Erythroblast (primary cell): ENCODE measurements at regions not wholly inside any gene's neighbourhood (a gene's known extent, or its start where the extent isn't known, plus 50 kb on each side); places are given as distances from the start of the nearest gene placed in this dataset.
"Not testable (repeated sequence)": the region's sequence is repeated elsewhere in the genome, so short reads cannot be mapped to it uniquely, and the experiment has no call there.

Source experiments
- DNase-seq, 2 experiments: peaks; one replicate each; lab custom pipeline; 2025; lab: John Stamatoyannopoulos, UW
- GATA1 ChIP-seq: IDR thresholded peaks from 2 replicates; pipeline ENCODE4 v1.6.1; 2011; ENCODE audit warnings: low read depth, mild to moderate bottlenecking, control low read depth, low read length, moderate library complexity
- POLR2A ChIP-seq: IDR thresholded peaks from 2 replicates; pipeline ENCODE4 v1.6.1; 2011; ENCODE audit warnings: mild to moderate bottlenecking, low read length

- TF ChIP-seq POLR2A (no peak), GATA1 (no peak)
- no peak for DNase-seq
These were observed 368.3 kb upstream of the OLFM3 start for GRCh38 chr1:102365071-102365470.

DNA sequence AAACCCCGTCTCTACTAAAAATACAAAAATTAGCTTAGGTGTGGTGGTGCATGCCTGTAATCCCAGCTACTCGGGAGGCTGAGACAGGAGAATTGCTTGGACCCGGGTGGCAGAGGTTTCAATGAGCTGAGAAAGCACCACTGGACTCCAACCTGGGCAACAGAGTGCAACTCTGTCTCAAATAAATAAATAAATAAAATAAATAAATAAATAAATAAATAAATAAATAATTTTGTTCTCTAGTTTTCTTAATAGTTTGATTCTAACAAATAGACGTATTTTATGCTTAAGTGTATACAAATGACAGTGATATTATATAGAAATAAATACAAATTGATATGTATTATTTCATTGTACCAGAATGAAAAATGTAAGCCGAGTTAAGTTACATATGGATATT is 339.9 kb upstream of the OLFM3 start:
- no peak for TF ChIP-seq POLR2A
- TF ChIP-seq GATA1, result no peak
- no peak for DNase-seq

GRCh38 chr1:102318104-102318806 is 321.5 kb upstream of the OLFM3 start:
- no peak for TF ChIP-seq POLR2A
- TF ChIP-seq GATA1, result no peak
- DNase-seq, result no peak

DNA sequence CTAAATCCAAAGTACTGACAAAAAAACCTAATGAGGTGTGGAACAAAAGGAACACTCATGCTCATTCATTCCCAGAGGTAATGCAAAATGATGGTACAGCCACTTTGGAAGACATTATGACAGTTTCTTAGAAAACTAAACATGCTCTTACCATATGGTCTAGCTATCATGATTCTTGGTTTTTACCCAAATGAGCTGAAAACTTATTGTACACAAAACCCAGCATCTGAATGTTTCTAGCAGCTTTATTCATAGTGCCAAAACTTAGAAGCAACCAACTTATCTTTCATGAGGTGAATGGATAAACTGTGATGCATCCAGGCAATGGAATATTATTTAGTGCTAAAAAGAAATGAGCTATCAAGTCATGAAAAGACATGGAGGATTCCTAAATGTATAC is 318.4 kb upstream of the OLFM3 start:
- TF ChIP-seq GATA1, result no peak
- no peak for TF ChIP-seq POLR2A
- no peak for DNase-seq

DNA sequence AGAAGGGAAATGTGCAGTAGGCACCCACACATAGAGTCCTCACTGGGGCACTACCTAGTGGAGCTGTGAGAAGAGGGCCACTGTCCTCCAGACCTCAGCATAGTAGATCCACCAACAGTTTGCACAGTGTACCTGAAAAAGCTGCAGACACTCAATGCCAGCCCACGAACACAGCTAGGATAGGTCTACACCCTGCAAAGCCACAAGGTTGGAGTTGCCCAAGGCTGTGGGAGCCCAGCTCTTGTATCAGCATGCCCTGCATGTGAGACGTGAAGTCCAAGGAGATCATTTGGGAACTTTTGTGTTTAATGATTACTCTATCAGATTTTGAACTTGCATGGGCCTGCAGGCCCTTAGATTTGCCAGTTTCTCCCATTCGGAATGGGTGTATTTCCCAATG is 299.4 kb upstream of the OLFM3 start:
- DNase-seq, result no peak
- TF ChIP-seq POLR2A (no peak), GATA1 (no peak)

DNA sequence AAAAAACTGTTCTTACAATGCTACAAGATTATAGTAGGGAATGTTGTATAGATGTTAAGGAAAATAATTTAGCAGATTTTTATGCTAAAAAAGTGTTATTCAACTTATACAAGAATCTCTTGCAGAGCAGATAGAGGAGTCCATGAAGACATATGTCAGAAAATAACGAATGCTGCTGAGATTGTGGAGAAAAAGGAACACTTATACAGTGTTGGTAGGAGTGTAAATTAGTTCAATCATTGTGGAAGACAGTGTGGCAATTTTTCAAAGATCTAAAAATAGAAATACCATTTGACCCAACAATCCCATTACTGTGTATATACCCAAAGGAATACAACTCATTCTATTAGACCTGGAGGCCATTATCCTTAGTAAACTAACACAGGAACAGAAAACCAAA is 286.2 kb upstream of the OLFM3 start:
- TF ChIP-seq POLR2A (no peak), GATA1 (no peak)
- no peak for DNase-seq

DNA sequence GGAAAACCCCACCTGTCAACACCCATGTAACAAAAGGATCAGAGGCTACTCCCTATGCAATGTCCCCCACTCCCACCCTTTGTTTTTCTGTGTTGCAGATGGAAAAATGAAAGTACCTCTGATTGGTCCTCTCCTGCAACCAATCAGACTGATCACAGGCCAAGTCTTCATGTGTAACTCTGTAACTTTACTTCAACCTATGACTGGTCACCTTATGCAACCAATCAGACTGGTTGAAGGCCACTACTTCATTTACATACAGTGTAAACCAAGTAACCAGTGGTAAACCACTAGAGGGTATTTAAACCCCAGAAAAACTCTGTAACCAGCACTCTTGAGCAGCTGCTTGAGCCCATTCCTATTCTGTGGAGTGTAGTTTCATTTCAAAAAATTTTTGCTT is 266.3 kb upstream of the OLFM3 start:
- TF ChIP-seq POLR2A (no peak), GATA1 (no peak)
- DNase-seq, result no peak

GRCh38 chr1:102252731-102253505 is 256.2 kb upstream of the OLFM3 start:
- TF ChIP-seq GATA1, result no peak
- DNase-seq, result no peak

DNA sequence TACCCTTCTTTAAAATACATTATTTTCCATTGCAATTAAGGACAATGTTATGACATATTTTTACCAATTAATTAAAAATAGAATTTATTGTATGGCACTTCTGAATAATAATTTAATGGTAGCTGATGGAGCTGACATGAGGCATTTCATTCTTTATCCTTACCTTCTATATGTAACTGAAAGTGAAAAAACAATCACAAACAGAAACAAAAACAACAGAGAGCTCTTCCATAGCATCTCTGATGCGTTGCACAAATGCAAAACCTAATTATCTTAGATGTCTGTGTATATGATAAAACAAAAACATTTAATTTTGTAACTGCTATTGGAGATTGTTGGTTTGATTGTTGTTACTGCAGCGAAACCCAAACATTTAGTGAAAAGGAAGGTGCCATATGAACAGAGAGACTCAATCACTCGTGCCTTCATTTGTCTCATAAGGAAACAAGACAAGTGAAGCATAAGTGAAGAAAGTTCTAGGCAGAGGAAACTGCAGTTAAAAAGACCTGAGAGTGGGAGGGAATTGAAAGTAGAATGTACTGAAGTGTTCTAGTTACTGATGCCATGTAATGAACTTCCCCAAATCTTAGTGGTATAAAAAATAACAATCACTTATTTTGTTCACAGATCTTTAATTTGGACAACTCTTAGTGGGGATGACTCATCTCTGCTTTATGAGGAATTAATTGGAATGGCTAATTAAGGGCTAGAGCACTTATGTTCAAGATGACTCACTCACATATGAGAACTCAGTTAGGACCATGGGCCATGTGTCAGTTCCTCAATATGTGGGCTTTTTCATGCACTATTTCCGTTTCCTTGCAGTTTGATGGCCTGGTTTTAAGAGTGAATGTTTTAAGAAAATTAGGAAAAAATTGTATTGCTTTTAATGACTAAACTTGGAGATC is 245.0 kb upstream of the OLFM3 start:
- TF ChIP-seq POLR2A (no peak), GATA1 (no peak)

DNA sequence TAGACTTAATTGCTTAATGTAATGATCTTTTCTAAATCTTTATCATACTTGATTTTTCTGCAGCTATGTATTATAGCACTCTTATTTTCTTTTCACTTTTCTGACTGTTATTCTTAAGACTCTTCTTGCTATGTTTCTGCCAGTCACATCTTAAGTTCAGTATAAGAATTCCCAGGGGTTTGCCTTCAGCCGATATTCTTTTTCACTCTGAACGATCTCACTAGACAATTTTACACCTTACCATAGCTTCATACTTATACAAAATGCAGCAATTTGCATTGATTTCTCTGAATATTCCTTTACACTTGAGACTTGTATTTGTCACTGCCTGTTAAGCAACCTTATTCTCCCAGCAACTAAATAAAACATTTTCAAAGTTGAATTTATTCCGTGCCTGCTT is 242.5 kb upstream of the OLFM3 start:
- no peak for DNase-seq
- no peak for TF ChIP-seq POLR2A
- TF ChIP-seq GATA1, result no peak

More for the DNA sequence above, 245.0 kb upstream of the OLFM3 start:
- no peak for DNase-seq

DNA sequence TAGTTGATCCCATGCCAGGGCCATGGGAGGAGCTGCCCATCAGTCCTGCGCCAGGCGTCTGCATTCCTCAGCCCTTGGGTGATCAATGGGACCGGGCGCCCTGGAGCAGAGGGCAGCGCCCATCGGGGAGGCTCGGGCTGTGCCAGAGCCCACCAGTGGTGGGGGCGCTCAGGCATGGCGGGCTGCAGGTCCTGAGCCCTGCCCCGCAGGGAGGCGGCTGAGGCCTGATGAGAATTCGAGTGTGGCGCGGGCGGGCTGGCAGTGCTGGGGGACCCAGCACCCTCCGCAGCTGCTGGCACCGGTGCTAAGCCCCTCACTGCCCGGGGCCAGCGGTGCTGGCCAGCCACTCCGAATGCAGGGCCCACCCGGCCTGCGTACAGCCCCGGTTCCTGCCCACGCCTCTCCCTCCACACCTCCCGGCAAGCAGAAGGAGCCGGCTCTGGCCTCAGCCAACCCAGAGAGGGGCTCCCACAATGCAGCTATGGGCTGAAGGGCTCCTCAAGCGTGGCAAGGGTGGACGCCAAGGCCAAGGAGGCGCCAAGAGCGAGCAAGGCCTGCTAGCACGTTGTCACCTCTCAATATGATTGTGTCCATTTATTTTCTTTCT is 238.1 kb upstream of the OLFM3 start:
- DNase-seq, result no peak
- TF ChIP-seq POLR2A (no peak), GATA1 (no peak)

DNA sequence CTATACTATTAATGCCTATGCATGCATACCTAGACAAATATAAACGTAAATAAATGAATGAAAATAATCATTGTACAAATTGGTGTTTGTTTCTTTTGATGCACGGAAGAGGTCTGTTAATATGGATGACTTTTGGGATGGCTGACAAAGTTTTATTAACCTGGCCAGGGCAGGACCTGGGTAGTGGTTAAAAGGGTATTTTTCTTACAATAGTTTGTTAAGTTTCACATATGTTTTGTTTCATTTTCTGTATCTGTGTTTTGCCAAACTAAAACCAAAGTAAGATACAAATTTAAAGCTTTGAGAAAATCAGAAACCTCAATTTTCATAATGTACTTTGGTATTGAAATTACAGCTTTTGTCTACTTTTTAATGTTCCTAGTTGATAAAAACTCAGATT is 222.7 kb upstream of the OLFM3 start:
- no peak for DNase-seq

DNA sequence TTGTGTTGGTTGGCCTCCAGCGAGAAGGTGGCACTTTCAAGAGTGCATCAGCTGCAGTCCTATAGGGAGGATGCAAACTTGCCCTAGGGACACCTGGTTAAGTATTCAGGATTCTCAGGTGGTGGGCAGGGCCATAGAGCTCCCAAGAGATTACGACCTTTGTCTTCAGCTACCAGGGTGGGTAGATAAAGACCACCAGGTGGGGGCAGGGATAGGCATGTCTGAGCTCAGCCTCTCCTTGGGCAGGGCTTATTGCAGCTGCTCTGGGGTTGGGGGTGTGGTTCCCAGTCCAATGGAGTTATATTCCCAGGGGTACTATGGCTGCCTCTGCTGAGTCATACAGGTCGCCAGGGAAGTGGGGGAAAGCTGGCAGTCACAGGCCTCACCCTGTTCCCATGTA is 214.2 kb upstream of the OLFM3 start:
- not testable (repeated sequence) for DNase-seq

More for the DNA sequence above, 222.7 kb upstream of the OLFM3 start:
- no peak for TF ChIP-seq POLR2A
- no peak for TF ChIP-seq GATA1

DNA sequence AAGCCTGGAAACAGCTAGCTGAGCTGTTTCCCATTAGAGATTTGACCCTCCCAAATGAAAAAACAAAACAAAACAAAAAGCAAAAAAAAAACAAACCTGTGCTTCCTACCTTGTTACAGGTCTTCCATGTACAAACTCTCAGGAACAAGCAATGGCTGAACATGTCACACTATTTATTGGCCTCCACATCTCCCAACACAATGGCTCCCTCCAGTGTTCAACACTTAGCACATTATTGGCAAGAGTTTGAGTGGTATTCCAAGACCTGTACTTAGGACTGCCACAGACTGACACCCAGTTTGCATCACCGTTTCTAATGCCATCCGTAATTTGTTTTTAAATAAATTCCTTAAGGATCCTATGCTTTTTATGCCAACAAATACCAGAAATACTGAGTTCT is 195.0 kb upstream of the OLFM3 start:
- TF ChIP-seq POLR2A (no peak), GATA1 (no peak)
- DNase-seq, result peak; percentile 2 to 28

- no peak for DNase-seq
- TF ChIP-seq POLR2A (no peak), GATA1 (no peak)
These were observed 193.7 kb upstream of the OLFM3 start for GRCh38 chr1:102190429-102190828.
